Fibroblast of peridontal ligament (primary cell): ENCODE measurements at regions not wholly inside any gene's neighbourhood (a gene's known extent, or its start where the extent isn't known, plus 50 kb on each side); places are given as distances from the start of the nearest gene placed in this dataset.
"Not testable (repeated sequence)": the region's sequence is repeated elsewhere in the genome, so short reads cannot be mapped to it uniquely, and the experiment has no call there.

Experiments used
- DNase-seq: peaks from one replicate; pipeline ENCODE4 v3.0.0-alpha.2; 2010; ENCODE audit errors: extremely low read depth

GRCh38 chr14:104398656-104399055, 180.9 kb upstream of the C14orf180 start:
- no peak for DNase-seq

GRCh38 chr14:104399432-104400155, 180.0 kb upstream of the C14orf180 start:
- DNase-seq = no peak

GRCh38 chr14:104400355-104400754, 179.2 kb upstream of the C14orf180 start:
- DNase-seq = no peak

- no peak for DNase-seq
Measured at GRCh38 chr14:104401785-104402184, 177.8 kb upstream of the C14orf180 start.

GRCh38 chr14:104402303-104402702, 177.3 kb upstream of the C14orf180 start:
- not testable (repeated sequence) for DNase-seq

- DNase-seq = no peak
Measured at GRCh38 chr14:104403421-104404220, 175.9 kb upstream of the C14orf180 start.

- no peak for DNase-seq
Measured at GRCh38 chr14:104404922-104405321, 174.6 kb upstream of the C14orf180 start.

GRCh38 chr14:104405360-104406226, 174.0 kb upstream of the C14orf180 start:
- no peak for DNase-seq

GRCh38 chr14:104406831-104407230, 172.7 kb upstream of the C14orf180 start:
- no peak for DNase-seq

GRCh38 chr14:104416383-104416782, 163.2 kb upstream of the C14orf180 start:
- no peak for DNase-seq

GRCh38 chr14:104419865-104420505, 159.6 kb upstream of the C14orf180 start:
- no peak for DNase-seq

GRCh38 chr14:104420523-104420922, 159.0 kb upstream of the C14orf180 start:
- not testable (repeated sequence) for DNase-seq

GRCh38 chr14:104420990-104421389, 158.6 kb upstream of the C14orf180 start:
- no peak for DNase-seq

GRCh38 chr14:104421401-104421821, 158.2 kb upstream of the C14orf180 start:
- DNase-seq = no peak

- no peak for DNase-seq
Measured at GRCh38 chr14:104421892-104422828, 157.4 kb upstream of the C14orf180 start.

GRCh38 chr14:104422837-104423681, 156.5 kb upstream of the C14orf180 start:
- DNase-seq = no peak

GRCh38 chr14:104423701-104424405, 155.7 kb upstream of the C14orf180 start:
- DNase-seq = no peak

- no peak for DNase-seq
Measured at GRCh38 chr14:104424406-104425072, 155.0 kb upstream of the C14orf180 start.
